GM21529 (cell line): ENCODE measurements at regions not wholly inside any gene's neighbourhood (a gene's known extent, or its start where the extent isn't known, plus 50 kb on each side); places are given as distances from the start of the nearest gene placed in this dataset.
"Not testable (repeated sequence)": the region's sequence is repeated elsewhere in the genome, so short reads cannot be mapped to it uniquely, and the experiment has no call there.

Experiments
- ATAC-seq: cut with Tn5 transposase; IDR thresholded peaks from one replicate; pipeline ENCODE4 v1.9.1; 2021; ENCODE audit not compliant: unreplicated experiment

GRCh38 chr3:82628385-82629014 lies 867.1 kb upstream of the GBE1 start:
- no peak for ATAC-seq

- ATAC-seq: no peak
Observed at GRCh38 chr3:82627733-82628132, 866.3 kb upstream of the GBE1 start.

- ATAC-seq: not testable (repeated sequence)
Observed at GRCh38 chr3:82620744-82621143, 859.3 kb upstream of the GBE1 start.

GRCh38 chr3:82618594-82618993 lies 857.1 kb upstream of the GBE1 start:
- no peak for ATAC-seq

- no peak for ATAC-seq
Observed at GRCh38 chr3:82610236-82610635, 848.8 kb upstream of the GBE1 start.

GRCh38 chr3:82607391-82607790 lies 845.9 kb upstream of the GBE1 start:
- no peak for ATAC-seq

- no peak for ATAC-seq
Observed at GRCh38 chr3:82596805-82597204, 835.4 kb upstream of the GBE1 start.

GRCh38 chr3:82595530-82595929 lies 834.1 kb upstream of the GBE1 start:
- no peak for ATAC-seq

GRCh38 chr3:82587174-82587573 lies 825.7 kb upstream of the GBE1 start:
- no peak for ATAC-seq

GRCh38 chr3:82586414-82586813 lies 825.0 kb upstream of the GBE1 start:
- ATAC-seq: no peak

- not testable (repeated sequence) for ATAC-seq
Observed at GRCh38 chr3:82586002-82586401, 824.6 kb upstream of the GBE1 start.

GRCh38 chr3:82585591-82585990 lies 824.1 kb upstream of the GBE1 start:
- ATAC-seq: not testable (repeated sequence)

- not testable (repeated sequence) for ATAC-seq
Observed at GRCh38 chr3:82584861-82585260, 823.4 kb upstream of the GBE1 start.

GRCh38 chr3:82584415-82584814 lies 823.0 kb upstream of the GBE1 start:
- not testable (repeated sequence) for ATAC-seq

GRCh38 chr3:82581350-82581749 lies 819.9 kb upstream of the GBE1 start:
- no peak for ATAC-seq

GRCh38 chr3:82572721-82573120 lies 811.3 kb upstream of the GBE1 start:
- no peak for ATAC-seq

- ATAC-seq: no peak
Observed at GRCh38 chr3:82568776-82569338, 807.4 kb upstream of the GBE1 start.

GRCh38 chr3:82567029-82567600 lies 805.7 kb upstream of the GBE1 start:
- no peak for ATAC-seq

GRCh38 chr3:82562896-82563295 lies 801.5 kb upstream of the GBE1 start:
- ATAC-seq: no peak

- ATAC-seq: no peak
Observed at GRCh38 chr3:82561784-82562183, 800.3 kb upstream of the GBE1 start.

- no peak for ATAC-seq
Observed at GRCh38 chr3:82558081-82558480, 796.6 kb upstream of the GBE1 start.

GRCh38 chr3:82556113-82556512 lies 794.7 kb upstream of the GBE1 start:
- no peak for ATAC-seq

- ATAC-seq: not testable (repeated sequence)
Observed at GRCh38 chr3:82542556-82542955, 781.1 kb upstream of the GBE1 start.
